Astrocyte (in vitro differentiated cells and primary cell): ENCODE measurements at regions not wholly inside any gene's neighbourhood (a gene's known extent, or its start where the extent isn't known, plus 50 kb on each side); places are given as distances from the start of the nearest gene placed in this dataset.
A peak's percentile ranks its signal among the peaks of the same experiment; 100 is the strongest.

ENCODE experiments used
- DNase-seq: peaks from one replicate; pipeline ENCODE4 v3.0.0-alpha.2; 2010; ENCODE audit warnings: low read depth
- FAIRE-seq: peaks from 2 replicates; lab custom pipeline; 2011; peaks lifted over from hg19 to GRCh38; lab: Jason Lieb, UNC
- H2AFZ ChIP-seq: 2 replicates; pipeline ENCODE4 v1.6.0; 2012; ENCODE audit warnings: low read depth, low read length, inconsistent platforms
- H3K27ac ChIP-seq: 2 replicates; pipeline ENCODE4 v1.5.1; 2011; ENCODE audit warnings: low read depth, low read length, inconsistent platforms
- H3K27me3 ChIP-seq: 2 replicates; pipeline ENCODE4 v1.6.0; 2011; ENCODE audit warnings: low read length, inconsistent platforms; ENCODE audit not compliant: insufficient read depth
- H3K36me3 ChIP-seq: 2 replicates; pipeline ENCODE4 v1.5.1; 2011; ENCODE audit warnings: low read length, inconsistent platforms; ENCODE audit not compliant: insufficient read depth
- H3K4me1 ChIP-seq: 2 replicates; pipeline ENCODE4 v1.5.1; 2011; ENCODE audit warnings: low read length, inconsistent platforms; ENCODE audit not compliant: insufficient read depth
- H3K4me2 ChIP-seq: 2 replicates; pipeline ENCODE4 v1.6.0; 2012; ENCODE audit warnings: low read length, inconsistent platforms
- H3K4me3 ChIP-seq: 2 replicates; pipeline ENCODE4 v1.5.1; 2011; ENCODE audit warnings: low read depth, mild to moderate bottlenecking, low read length, inconsistent platforms; ENCODE audit not compliant: insufficient read depth
- H3K79me2 ChIP-seq: 2 replicates; pipeline ENCODE4 v1.6.0; 2012; ENCODE audit warnings: mild to moderate bottlenecking, low read length, inconsistent platforms; ENCODE audit not compliant: insufficient read depth
- H3K9ac ChIP-seq: 2 replicates; pipeline ENCODE4 v1.6.0; 2012; ENCODE audit warnings: mild to moderate bottlenecking, low read length, inconsistent platforms
- H3K9me3 ChIP-seq: 2 replicates; pipeline ENCODE4 v1.5.1; 2012; ENCODE audit warnings: low read depth, mild to moderate bottlenecking, low read length, inconsistent platforms; ENCODE audit not compliant: insufficient read depth
- H4K20me1 ChIP-seq: 2 replicates; pipeline ENCODE4 v1.6.0; 2012; ENCODE audit warnings: low read length, inconsistent platforms; ENCODE audit not compliant: insufficient read depth
- H3K27ac Mint-ChIP-seq: one replicate; pipeline ENCODE4 v1.8.0; 2021; ENCODE audit warnings: mild to moderate bottlenecking, mixed read lengths; ENCODE audit not compliant: unreplicated experiment
- H3K27me3 Mint-ChIP-seq: one replicate; pipeline ENCODE4 v1.8.0; 2021; ENCODE audit warnings: low read depth, mixed read lengths; ENCODE audit not compliant: unreplicated experiment
- H3K36me3 Mint-ChIP-seq: one replicate; pipeline ENCODE4 v1.8.0; 2021; ENCODE audit warnings: low read depth, mixed read lengths; ENCODE audit not compliant: unreplicated experiment
- H3K4me1 Mint-ChIP-seq: one replicate; pipeline ENCODE4 v1.8.0; 2021; ENCODE audit warnings: low read depth, mixed read lengths; ENCODE audit not compliant: unreplicated experiment
- H3K4me3 Mint-ChIP-seq: one replicate; pipeline ENCODE4 v1.8.0; 2021; ENCODE audit warnings: mild to moderate bottlenecking, moderate library complexity, mixed read lengths; ENCODE audit not compliant: unreplicated experiment
- H3K9me3 Mint-ChIP-seq: one replicate; pipeline ENCODE4 v1.8.0; 2021; ENCODE audit warnings: mild to moderate bottlenecking, mixed read lengths; ENCODE audit not compliant: unreplicated experiment
- CTCF ChIP-seq: IDR thresholded peaks from 2 replicates; pipeline ENCODE4 v1.5.1; 2011; ENCODE audit warnings: low read depth, mild to moderate bottlenecking, inconsistent platforms, low read length, moderate library complexity; ENCODE audit not compliant: insufficient read depth
- EZH2 ChIP-seq: IDR thresholded peaks from 2 replicates; pipeline ENCODE4 v1.6.1; 2012; ENCODE audit warnings: mild to moderate bottlenecking, low read length, inconsistent platforms; ENCODE audit not compliant: insufficient read depth

- no peak for FAIRE-seq
- H3K27me3 ChIP-seq: no peaks in the 10 kb centered on the region
Observed at GRCh38 chr14:65334765-65335410, 77.6 kb upstream of the FUT8 start.

GRCh38 chr14:65335411-65335947 lies 77.1 kb upstream of the FUT8 start:
- no peak overlapping the region for H3K4me3 ChIP-seq
- H3K27me3 Mint-ChIP-seq: no peaks in the 10 kb centered on the region
- H3K27me3 ChIP-seq: no peaks in the 10 kb centered on the region
- H3K36me3 Mint-ChIP-seq: no peaks in the 10 kb centered on the region
- H3K9me3 Mint-ChIP-seq: no peaks in the 10 kb centered on the region
- H4K20me1 ChIP-seq: no peaks in the 10 kb centered on the region
- peaks cover 19% of the 10 kb centered on the region for H3K4me1 Mint-ChIP-seq
- H3K4me2 ChIP-seq: no peak overlapping the region
- H3K36me3 ChIP-seq: no peaks in the 10 kb centered on the region
- no peak overlapping the region for H3K9ac ChIP-seq
- DNase-seq (no peak), FAIRE-seq (no peak)
- H2AFZ ChIP-seq: no peak overlapping the region
- H3K27ac ChIP-seq: no peak overlapping the region
- no peaks in the 10 kb centered on the region for H3K9me3 ChIP-seq
- H3K79me2 ChIP-seq: no peaks in the 10 kb centered on the region
- no peak overlapping the region for H3K27ac Mint-ChIP-seq
- H3K4me1 ChIP-seq: peaks cover 22% of the 10 kb centered on the region
- no peak overlapping the region for H3K4me3 Mint-ChIP-seq
- TF ChIP-seq EZH2 (no peak), CTCF (no peak)

More at GRCh38 chr14:65334765-65335410, 77.6 kb upstream of the FUT8 start:
- Histone ChIP-seq H3K27ac (no peak overlapping the region), H3K9ac (no peak overlapping the region), H3K79me2 (no peaks in the 10 kb centered on the region), H4K20me1 (no peaks in the 10 kb centered on the region), H3K9me3 (no peaks in the 10 kb centered on the region), H2AFZ (no peak overlapping the region), H3K4me3 (no peak overlapping the region), H3K36me3 (no peaks in the 10 kb centered on the region), H3K4me2 (peak overlapping the region; percentile 60), H3K4me1 (peaks cover 22% of the 10 kb centered on the region)
- H3K27ac Mint-ChIP-seq: no peak overlapping the region
- H3K27me3 Mint-ChIP-seq: no peaks in the 10 kb centered on the region
- H3K4me3 Mint-ChIP-seq: no peak overlapping the region
- no peaks in the 10 kb centered on the region for H3K36me3 Mint-ChIP-seq
- no peaks in the 10 kb centered on the region for H3K9me3 Mint-ChIP-seq
- no peak for TF ChIP-seq CTCF
- no peak for TF ChIP-seq EZH2
- H3K4me1 Mint-ChIP-seq: peaks cover 19% of the 10 kb centered on the region
- DNase-seq: no peak

- Histone ChIP-seq H3K4me1 (peaks cover 22% of the 10 kb centered on the region), H2AFZ (peak overlapping the region; percentile 64), H3K4me3 (peak overlapping the region; percentile 6), H3K9me3 (no peaks in the 10 kb centered on the region), H3K36me3 (no peaks in the 10 kb centered on the region), H3K27ac (no peak overlapping the region), H3K27me3 (no peaks in the 10 kb centered on the region), H4K20me1 (no peaks in the 10 kb centered on the region), H3K79me2 (no peaks in the 10 kb centered on the region), H3K9ac (no peak overlapping the region), H3K4me2 (peak overlapping the region; percentile 21)
- no peaks in the 10 kb centered on the region for H3K36me3 Mint-ChIP-seq
- no peak overlapping the region for H3K27ac Mint-ChIP-seq
- TF ChIP-seq CTCF (no peak), EZH2 (no peak)
- no peaks in the 10 kb centered on the region for H3K9me3 Mint-ChIP-seq
- FAIRE-seq (no peak), DNase-seq (peak; percentile 81)
- H3K4me1 Mint-ChIP-seq: peaks cover 19% of the 10 kb centered on the region
- H3K27me3 Mint-ChIP-seq: no peaks in the 10 kb centered on the region
- no peak overlapping the region for H3K4me3 Mint-ChIP-seq
Observed at GRCh38 chr14:65336191-65336591, 76.3 kb upstream of the FUT8 start.
